ENCODE measurements at regions not wholly inside any gene's neighbourhood (a gene's known extent, or its start where the extent isn't known, plus 50 kb on each side); places are given as distances from the start of the nearest gene placed in this dataset.

- no peak for TF ChIP-seq EZH2 (IDR thresholded peaks at IDR 0.05; ENCODE audit: low read length)
- TF ChIP-seq, protein P1, sequence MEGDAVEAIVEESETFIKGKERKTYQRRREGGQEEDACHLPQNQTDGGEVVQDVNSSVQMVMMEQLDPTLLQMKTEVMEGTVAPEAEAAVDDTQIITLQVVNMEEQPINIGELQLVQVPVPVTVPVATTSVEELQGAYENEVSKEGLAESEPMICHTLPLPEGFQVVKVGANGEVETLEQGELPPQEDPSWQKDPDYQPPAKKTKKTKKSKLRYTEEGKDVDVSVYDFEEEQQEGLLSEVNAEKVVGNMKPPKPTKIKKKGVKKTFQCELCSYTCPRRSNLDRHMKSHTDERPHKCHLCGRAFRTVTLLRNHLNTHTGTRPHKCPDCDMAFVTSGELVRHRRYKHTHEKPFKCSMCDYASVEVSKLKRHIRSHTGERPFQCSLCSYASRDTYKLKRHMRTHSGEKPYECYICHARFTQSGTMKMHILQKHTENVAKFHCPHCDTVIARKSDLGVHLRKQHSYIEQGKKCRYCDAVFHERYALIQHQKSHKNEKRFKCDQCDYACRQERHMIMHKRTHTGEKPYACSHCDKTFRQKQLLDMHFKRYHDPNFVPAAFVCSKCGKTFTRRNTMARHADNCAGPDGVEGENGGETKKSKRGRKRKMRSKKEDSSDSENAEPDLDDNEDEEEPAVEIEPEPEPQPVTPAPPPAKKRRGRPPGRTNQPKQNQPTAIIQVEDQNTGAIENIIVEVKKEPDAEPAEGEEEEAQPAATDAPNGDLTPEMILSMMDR (optimal IDR thresholded peaks at IDR 0.05 in 1 of 3, IDR thresholded peaks at IDR 0.05 in 1 of 3, conservative IDR thresholded peaks at IDR 0.05 in 1 of 3; ENCODE audit: extremely low read depth in 1 of 3, insufficient read depth in 2 of 3, low read length in 3 of 3): no peak
- Histone ChIP-seq H2AFZ (ENCODE audit: control insufficient read depth, low read length) (no peak overlapping the region), H3K9me1 (ENCODE audit: control insufficient read depth, extremely low read depth, insufficient read depth, low read length) (no peaks in the 10 kb centered on the region), H3K4me3 (ENCODE audit: control insufficient read depth in 2 of 3, extremely low read depth in 1 of 3, insufficient read depth in 2 of 3, low read depth in 1 of 3, low read length in 3 of 3) (no peak overlapping the region), H3K9ac (ENCODE audit: control insufficient read depth, extremely low read depth, insufficient read depth, low read length) (no peak overlapping the region), H4K20me1 (ENCODE audit: control insufficient read depth, extremely low read depth, insufficient read depth, low read length) (no peaks in the 10 kb centered on the region), H3K9me3 (ENCODE audit: control insufficient read depth, low read depth, low read length) (no peaks in the 10 kb centered on the region), H3K4me1 (ENCODE audit: control insufficient read depth, extremely low read depth, insufficient read depth, low read length) (no peaks in the 10 kb centered on the region), H3K36me3 (ENCODE audit: control insufficient read depth in 2 of 2, extremely low read depth in 1 of 2, insufficient read depth in 2 of 2, low read length in 2 of 2) (no peaks in the 10 kb centered on the region), H3K27ac (ENCODE audit: control insufficient read depth, insufficient read depth, low read length) (no peak overlapping the region), H3K27me3 (ENCODE audit: control insufficient read depth, extremely low read depth, insufficient read depth, low read length) (no peaks in the 10 kb centered on the region), H3K4me2 (ENCODE audit: control insufficient read depth, extremely low read depth, insufficient read depth, low read depth, low read length) (no peak overlapping the region), H3K79me2 (ENCODE audit: control insufficient read depth, insufficient read depth, low read length) (no peaks in the 10 kb centered on the region)
- DNase-seq (ENCODE audit: low read depth, low spot score) (no peak), FAIRE-seq (no peak)
- dilution Hi-C loops (cut with MboI; ENCODE audit: extremely low pct_ligation_motif_present, low sequenced_read_pairs): no loop called here
Measured at GRCh38 chr2:183341057-183341456, 216.8 kb downstream of the NUP35 start.

GRCh38 chr2:183347969-183348368 lies 223.7 kb downstream of the NUP35 start:
- DNase-seq (ENCODE audit: low read depth, low spot score): no peak
- dilution Hi-C loops (cut with MboI; ENCODE audit: extremely low pct_ligation_motif_present, low sequenced_read_pairs): no loop called here
- no peaks in the 10 kb centered on the region for H3K27me3 ChIP-seq (ENCODE audit: control insufficient read depth, extremely low read depth, insufficient read depth, low read length)
- H4K20me1 ChIP-seq (ENCODE audit: control insufficient read depth, extremely low read depth, insufficient read depth, low read length): no peaks in the 10 kb centered on the region
- H3K79me2 ChIP-seq (ENCODE audit: control insufficient read depth, insufficient read depth, low read length): no peaks in the 10 kb centered on the region
- H3K4me1 ChIP-seq (ENCODE audit: control insufficient read depth, extremely low read depth, insufficient read depth, low read length): no peaks in the 10 kb centered on the region
- H3K36me3 ChIP-seq (ENCODE audit: control insufficient read depth in 2 of 2, extremely low read depth in 1 of 2, insufficient read depth in 2 of 2, low read length in 2 of 2): no peaks in the 10 kb centered on the region
- H3K4me3 ChIP-seq (ENCODE audit: control insufficient read depth in 2 of 3, extremely low read depth in 1 of 3, insufficient read depth in 2 of 3, low read depth in 1 of 3, low read length in 3 of 3): no peak overlapping the region
- no peak for FAIRE-seq
- no peak overlapping the region for H3K4me2 ChIP-seq (ENCODE audit: control insufficient read depth, extremely low read depth, insufficient read depth, low read depth, low read length)
- H3K27ac ChIP-seq (ENCODE audit: control insufficient read depth, insufficient read depth, low read length): no peak overlapping the region
- no peak for TF ChIP-seq EZH2 (IDR thresholded peaks at IDR 0.05; ENCODE audit: low read length)
- no peak overlapping the region for H3K9ac ChIP-seq (ENCODE audit: control insufficient read depth, extremely low read depth, insufficient read depth, low read length)
- no peak overlapping the region for H2AFZ ChIP-seq (ENCODE audit: control insufficient read depth, low read length)
- no peaks in the 10 kb centered on the region for H3K9me3 ChIP-seq (ENCODE audit: control insufficient read depth, low read depth, low read length)
- no peaks in the 10 kb centered on the region for H3K9me1 ChIP-seq (ENCODE audit: control insufficient read depth, extremely low read depth, insufficient read depth, low read length)

DNA sequence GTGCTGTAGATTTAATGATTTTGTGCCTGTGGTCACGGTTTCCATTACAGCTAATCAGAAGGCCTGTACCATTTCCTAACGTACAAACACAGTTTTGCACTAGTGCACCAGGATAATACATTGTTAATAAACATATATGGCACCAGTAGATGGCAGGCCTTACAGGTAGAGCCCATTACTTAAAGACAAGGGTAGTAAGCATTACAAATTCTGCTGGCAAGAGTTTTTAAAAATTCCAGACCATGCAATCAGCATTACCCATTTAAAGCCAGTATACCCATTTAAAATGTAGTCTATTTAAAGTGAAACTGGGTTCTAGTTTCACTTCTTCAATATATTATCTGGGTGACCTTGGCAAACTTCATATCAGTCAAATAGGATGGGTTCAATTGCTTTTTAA lies 224.2 kb downstream of the NUP35 start:
- no peaks in the 10 kb centered on the region for H3K4me1 ChIP-seq (ENCODE audit: control insufficient read depth, extremely low read depth, insufficient read depth, low read length)
- H3K27ac ChIP-seq (ENCODE audit: control insufficient read depth, insufficient read depth, low read length): no peak overlapping the region
- no peak for DNase-seq (ENCODE audit: low read depth, low spot score)
- H3K9me3 ChIP-seq (ENCODE audit: control insufficient read depth, low read depth, low read length): no peaks in the 10 kb centered on the region
- no peaks in the 10 kb centered on the region for H4K20me1 ChIP-seq (ENCODE audit: control insufficient read depth, extremely low read depth, insufficient read depth, low read length)
- no peak overlapping the region for H3K9ac ChIP-seq (ENCODE audit: control insufficient read depth, extremely low read depth, insufficient read depth, low read length)
- H3K36me3 ChIP-seq (ENCODE audit: control insufficient read depth in 2 of 2, extremely low read depth in 1 of 2, insufficient read depth in 2 of 2, low read length in 2 of 2): no peaks in the 10 kb centered on the region
- no peak overlapping the region for H3K4me2 ChIP-seq (ENCODE audit: control insufficient read depth, extremely low read depth, insufficient read depth, low read depth, low read length)
- TF ChIP-seq, protein P1 (optimal IDR thresholded peaks at IDR 0.05 in 1 of 3, IDR thresholded peaks at IDR 0.05 in 1 of 3, conservative IDR thresholded peaks at IDR 0.05 in 1 of 3; ENCODE audit: extremely low read depth in 1 of 3, insufficient read depth in 2 of 3, low read length in 3 of 3): no peak
- no peak for TF ChIP-seq EZH2 (IDR thresholded peaks at IDR 0.05; ENCODE audit: low read length)
- H3K9me1 ChIP-seq (ENCODE audit: control insufficient read depth, extremely low read depth, insufficient read depth, low read length): no peaks in the 10 kb centered on the region
- no peaks in the 10 kb centered on the region for H3K79me2 ChIP-seq (ENCODE audit: control insufficient read depth, insufficient read depth, low read length)
- no peak for FAIRE-seq
- dilution Hi-C loops (cut with MboI; ENCODE audit: extremely low pct_ligation_motif_present, low sequenced_read_pairs): no loop called here
- H2AFZ ChIP-seq (ENCODE audit: control insufficient read depth, low read length): no peak overlapping the region
- no peak overlapping the region for H3K4me3 ChIP-seq (ENCODE audit: control insufficient read depth in 2 of 3, extremely low read depth in 1 of 3, insufficient read depth in 2 of 3, low read depth in 1 of 3, low read length in 3 of 3)
- no peaks in the 10 kb centered on the region for H3K27me3 ChIP-seq (ENCODE audit: control insufficient read depth, extremely low read depth, insufficient read depth, low read length)

All from keratinocyte (primary cell).